ENCODE measurements at regions not wholly inside any gene's neighbourhood (a gene's known extent, or its start where the extent isn't known, plus 50 kb on each side); places are given as distances from the start of the nearest gene placed in this dataset.

- TF ChIP-seq CTCF (IDR thresholded peaks at IDR 0.05): no peak
- no peak for TF ChIP-seq POLR2A (IDR thresholded peaks at IDR 0.05)
These were observed 264.0 kb upstream of the DPYD start for GRCh38 chr1:98184856-98185255.
